ENCODE measurements at regions not wholly inside any gene's neighbourhood (a gene's known extent, or its start where the extent isn't known, plus 50 kb on each side); places are given as distances from the start of the nearest gene placed in this dataset.
"Not testable (repeated sequence)": the region's sequence is repeated elsewhere in the genome, so short reads cannot be mapped to it uniquely, and the experiment has no call there.

- H3K4me1 Mint-ChIP-seq = no peaks in the 10 kb centered on the region
- H3F3A ChIP-seq (replicated peaks; ENCODE audit: low read depth) = no peaks in the 10 kb centered on the region
- H3K36me3 ChIP-seq (ENCODE audit: insufficient read depth) = no peaks in the 10 kb centered on the region
- H3K27ac Mint-ChIP-seq = no peak overlapping the region
- peaks cover 2% of the 10 kb centered on the region for H3K27me3 Mint-ChIP-seq (ENCODE audit: insufficient read depth, low read depth, poor library complexity)
- no peaks in the 10 kb centered on the region for H3K9me2 ChIP-seq (ENCODE audit: insufficient read depth)
- no peaks in the 10 kb centered on the region for H4K20me1 ChIP-seq (replicated peaks; ENCODE audit: insufficient read depth)
- no peak for TF ChIP-seq ZNF462 (CRISPR knock-in tag; IDR thresholded peaks at IDR 0.05)
- no peak for TF ChIP-seq JUNB (IDR thresholded peaks at IDR 0.05; ENCODE audit: unreplicated experiment)
- TF ChIP-seq REST (IDR thresholded peaks at IDR 0.05; ENCODE audit: unreplicated experiment) = no peak
- TF ChIP-seq NANOG (IDR thresholded peaks at IDR 0.05; ENCODE audit: borderline replicate concordance) = no peak
- no peak for TF ChIP-seq ETS1 (IDR thresholded peaks at IDR 0.05)
- TF ChIP-seq STAT1 (IDR thresholded peaks at IDR 0.05; ENCODE audit: unreplicated experiment) = no peak
- TF ChIP-seq CTCF (conservative IDR thresholded peaks at IDR 0.05; ENCODE audit: low read depth in 2 of 2) = no peak
- no peaks in the 10 kb centered on the region for H3K27me3 ChIP-seq (ENCODE audit: insufficient read depth)
- no peaks in the 10 kb centered on the region for H3K4me1 ChIP-seq (ENCODE audit: insufficient read depth)
- H3K9me3 Mint-ChIP-seq = peaks cover 21% of the 10 kb centered on the region
- no peak for ATAC-seq
- no peaks in the 10 kb centered on the region for H3K79me2 ChIP-seq (replicated peaks; ENCODE audit: insufficient read depth)
- no peak for DNase-seq (ENCODE audit: low spot score)
- no peak overlapping the region for H3K27ac ChIP-seq (ENCODE audit: low read depth)
- H2AFZ ChIP-seq = no peak overlapping the region
- no peak overlapping the region for H3K4me2 ChIP-seq
- no peak overlapping the region for H3K4me3 ChIP-seq
- no peak overlapping the region for H3K4me3 Mint-ChIP-seq
- peaks cover 7% of the 10 kb centered on the region; the same call in 2 of the 3 replicates for H3K36me3 Mint-ChIP-seq (ENCODE audit: low read depth)
Observed at GRCh38 chrX:108900333-108900732, 164.0 kb upstream of the IRS4 start.

GRCh38 chrX:108896349-108896748, 160.0 kb upstream of the IRS4 start:
- Mint-ChIP-seq H3K9me3 (peaks cover 32% of the 10 kb centered on the region), H3K36me3 (ENCODE audit: low read depth) (peaks cover 11% of the 10 kb centered on the region; the same call in 2 of the 3 replicates)
- not testable (repeated sequence) for DNase-seq (ENCODE audit: low spot score); H3K4me3 ChIP-seq; H3K27ac Mint-ChIP-seq; H3K27me3 Mint-ChIP-seq (ENCODE audit: insufficient read depth, low read depth, poor library complexity); H3K27me3 ChIP-seq (ENCODE audit: insufficient read depth); H3K4me3 Mint-ChIP-seq; H3F3A ChIP-seq (replicated peaks; ENCODE audit: low read depth); ATAC-seq; H3K9me2 ChIP-seq (ENCODE audit: insufficient read depth); H2AFZ ChIP-seq; H3K36me3 ChIP-seq (ENCODE audit: insufficient read depth); H3K4me2 ChIP-seq; H4K20me1 ChIP-seq (replicated peaks; ENCODE audit: insufficient read depth); H3K79me2 ChIP-seq (replicated peaks; ENCODE audit: insufficient read depth); H3K4me1 ChIP-seq (ENCODE audit: insufficient read depth); H3K27ac ChIP-seq (ENCODE audit: low read depth); H3K4me1 Mint-ChIP-seq
